Astrocyte (in vitro differentiated cells and primary cell): ENCODE measurements at regions not wholly inside any gene's neighbourhood (a gene's known extent, or its start where the extent isn't known, plus 50 kb on each side); places are given as distances from the start of the nearest gene placed in this dataset.

Source experiments
- CTCF ChIP-seq: IDR thresholded peaks from 2 replicates; pipeline ENCODE4 v1.5.1; 2011; ENCODE audit warnings: low read depth, mild to moderate bottlenecking, inconsistent platforms, low read length, moderate library complexity; ENCODE audit not compliant: insufficient read depth
- EZH2 ChIP-seq: IDR thresholded peaks from 2 replicates; pipeline ENCODE4 v1.6.1; 2012; ENCODE audit warnings: mild to moderate bottlenecking, low read length, inconsistent platforms; ENCODE audit not compliant: insufficient read depth

DNA sequence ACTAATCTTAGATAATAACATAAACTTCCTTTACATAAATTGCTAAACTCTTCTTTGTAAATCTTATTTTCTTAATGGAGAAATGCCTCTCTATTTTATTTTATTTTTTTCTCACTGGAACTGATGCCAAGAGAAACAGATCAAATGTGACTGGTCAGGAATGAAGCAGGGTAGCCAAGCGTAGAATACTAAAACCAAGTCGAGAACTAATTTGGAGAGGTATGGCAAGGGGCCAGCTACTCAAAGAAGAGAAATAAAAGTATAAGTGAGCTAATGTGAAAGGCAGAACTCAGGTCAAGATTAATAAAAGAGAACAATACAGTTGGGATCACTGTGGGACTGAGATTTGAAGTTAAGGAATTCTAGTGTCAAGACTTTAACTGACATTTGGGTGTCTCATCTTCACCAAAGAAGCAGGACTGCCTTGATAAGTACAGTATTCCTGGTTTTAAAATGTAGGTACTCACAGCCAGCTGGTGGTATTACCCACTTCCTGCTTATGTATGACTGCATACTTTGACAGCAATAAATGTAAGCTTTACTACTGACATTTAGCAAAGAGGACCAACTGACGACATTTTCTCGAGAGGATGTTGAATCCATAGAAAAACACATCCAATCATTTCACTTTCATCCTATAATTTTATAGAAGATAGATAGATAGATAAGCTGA is 1192.2 kb downstream of the EFNB2 start:
- TF ChIP-seq EZH2 (no peak), CTCF (no peak)
